HEK293T (cell line): ENCODE measurements at regions not wholly inside any gene's neighbourhood (a gene's known extent, or its start where the extent isn't known, plus 50 kb on each side); places are given as distances from the start of the nearest gene placed in this dataset.

Experiments used
- BHLHE40 ChIP-seq: fragments of 450-650 bp; IDR thresholded peaks from 2 replicates; pipeline ENCODE4 v1.6.1; 2016; ENCODE audit warnings: mild to moderate bottlenecking, moderate library complexity, borderline replicate concordance
- CTBP1 ChIP-seq: fragments of 450-650 bp; IDR thresholded peaks from 2 replicates; pipeline ENCODE4 v1.6.1; 2016; ENCODE audit warnings: borderline replicate concordance
- HDGF ChIP-seq: fragments of 450-650 bp; IDR thresholded peaks from 2 replicates; pipeline ENCODE4 v1.6.1; 2017; ENCODE audit warnings: antibody characterized with exemption, borderline replicate concordance
- SP1 ChIP-seq: fragments of 450-650 bp; IDR thresholded peaks from 2 replicates; pipeline ENCODE4 v1.6.1; 2017

GRCh38 chr20:24109008-24109407 is 120.4 kb upstream of the GGTLC1 start:
- TF ChIP-seq SP1 (no peak), BHLHE40 (no peak), HDGF (no peak), CTBP1 (no peak)
